HG03571 (cell line): ENCODE measurements at regions not wholly inside any gene's neighbourhood (a gene's known extent, or its start where the extent isn't known, plus 50 kb on each side); places are given as distances from the start of the nearest gene placed in this dataset.

Source experiments
- ATAC-seq: cut with Tn5 transposase; IDR thresholded peaks from one replicate; pipeline ENCODE4 v1.9.1; 2021; ENCODE audit not compliant: unreplicated experiment

DNA sequence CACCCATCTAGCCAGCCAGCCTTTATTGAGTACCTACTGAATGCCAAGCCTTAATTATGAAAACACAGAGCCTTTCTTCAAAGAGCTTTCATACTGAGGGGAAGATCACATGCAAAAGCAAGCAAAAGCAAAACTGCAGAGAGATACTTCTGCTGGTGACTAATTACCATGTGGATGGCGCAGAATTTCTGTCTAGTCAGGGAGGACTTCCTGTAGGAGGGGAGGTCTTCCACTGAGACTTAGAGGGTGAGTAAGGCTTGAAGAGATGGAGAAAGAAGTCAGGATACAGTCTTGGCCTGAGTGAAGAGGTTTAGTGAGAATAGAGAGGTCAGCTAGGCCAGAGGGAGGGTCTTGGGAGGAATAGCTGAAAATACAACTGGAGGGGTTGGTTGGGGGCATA is 53.9 kb upstream of the CCL2 start:
- ATAC-seq = no peak

DNA sequence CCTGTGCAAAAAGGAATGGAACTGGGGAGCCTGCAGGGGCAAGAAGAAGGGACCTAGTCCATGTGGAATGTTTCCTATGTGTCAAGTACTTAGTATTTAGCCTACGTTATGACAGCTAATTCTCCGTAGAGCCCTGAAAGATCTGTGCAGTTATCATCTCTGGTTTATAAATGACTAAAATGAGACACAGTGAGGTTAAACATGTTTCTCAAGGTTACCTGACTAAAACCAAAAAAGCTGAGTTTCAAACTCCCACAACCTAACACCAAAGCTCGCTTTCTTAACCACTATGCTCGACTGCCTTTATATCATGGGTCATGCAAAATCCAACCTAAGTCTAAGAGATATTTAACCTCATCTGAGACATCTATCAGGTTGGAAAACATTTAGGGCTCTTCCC is 53.3 kb upstream of the CCL2 start:
- no peak for ATAC-seq

DNA sequence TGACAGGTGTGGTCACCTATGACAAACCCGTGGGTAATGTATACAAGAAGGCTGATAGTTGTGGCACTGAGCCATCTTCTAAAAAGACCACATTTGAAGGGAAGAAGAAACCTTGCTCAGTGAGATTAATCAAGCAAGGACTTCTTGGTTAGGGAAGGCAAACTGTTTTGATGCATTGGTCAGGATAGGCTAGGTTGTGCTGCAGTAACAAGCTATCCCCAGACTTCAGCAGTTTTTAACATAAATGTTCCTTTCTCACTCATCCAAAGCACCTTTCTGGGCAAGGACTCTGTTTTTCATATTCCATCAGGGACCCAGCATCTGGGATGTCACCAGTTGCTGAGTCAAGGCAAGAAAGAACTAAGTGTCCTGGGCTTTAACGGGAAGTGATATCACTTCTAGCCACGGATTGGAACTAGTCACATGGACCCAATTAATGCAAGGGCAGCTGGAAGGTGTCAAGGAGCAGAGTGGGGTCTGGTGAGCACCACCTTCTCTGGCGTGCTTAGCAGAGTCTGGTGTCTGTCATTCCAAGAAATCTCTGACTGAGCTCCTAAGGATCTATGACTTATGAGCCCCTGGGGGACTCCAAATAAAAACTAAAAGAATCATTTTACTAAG is 52.0 kb upstream of the CCL2 start:
- no peak for ATAC-seq

DNA sequence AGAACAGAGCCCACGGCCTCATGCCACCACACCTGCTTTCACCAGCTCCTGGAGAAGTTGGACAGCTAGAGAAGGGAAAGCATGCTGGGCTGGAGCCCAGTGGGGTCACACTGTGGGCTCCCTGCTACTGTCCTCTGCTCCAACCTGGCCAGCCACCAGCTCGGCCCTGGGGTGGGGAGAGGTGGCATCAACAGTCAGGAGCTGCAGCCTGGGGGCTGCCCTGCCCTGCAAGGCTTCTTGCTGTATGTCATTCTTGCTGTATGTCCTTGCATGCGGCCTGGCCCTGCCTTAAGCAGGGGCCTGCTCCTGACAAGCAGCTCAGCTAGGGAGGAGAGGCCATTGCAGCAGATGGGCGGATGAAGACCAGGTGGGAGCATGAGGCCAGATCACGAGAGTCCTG is 50.7 kb upstream of the CCL2 start:
- ATAC-seq = no peak
